ENCODE measurements at regions not wholly inside any gene's neighbourhood (a gene's known extent, or its start where the extent isn't known, plus 50 kb on each side); places are given as distances from the start of the nearest gene placed in this dataset.

DNA sequence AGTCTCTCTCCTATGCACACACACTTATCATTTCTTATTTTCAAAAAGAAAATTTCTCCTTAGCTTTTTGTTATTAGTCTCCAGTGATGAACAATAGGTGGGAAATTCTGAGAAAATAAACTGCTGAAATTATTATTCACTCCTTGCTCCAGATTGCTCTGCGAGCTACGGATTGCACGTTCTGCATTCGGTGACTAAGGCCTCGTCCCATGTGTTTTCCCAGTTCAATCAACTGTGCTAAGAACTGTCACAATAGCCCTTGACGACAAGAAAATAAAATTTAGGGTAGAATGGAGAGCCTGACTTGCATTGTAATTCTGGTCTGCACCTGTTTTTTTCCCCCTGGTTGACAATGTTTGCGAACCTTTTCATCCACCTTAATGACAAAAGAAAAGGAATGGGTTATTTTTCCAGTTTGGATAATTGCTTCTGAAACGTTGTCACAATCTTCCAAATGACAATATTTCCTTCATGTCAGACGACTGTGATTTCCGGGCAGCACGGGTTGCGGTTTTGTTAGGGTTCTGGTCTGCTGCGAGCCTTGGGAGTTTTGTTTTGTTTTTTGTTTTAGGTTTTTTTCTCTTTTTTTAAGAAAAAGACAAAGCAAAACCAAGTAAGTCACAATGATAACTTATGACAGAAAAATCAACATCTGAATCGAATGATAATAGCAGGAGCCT lies 124.5 kb upstream of the NOCT start:
- TF ChIP-seq, protein P1, sequence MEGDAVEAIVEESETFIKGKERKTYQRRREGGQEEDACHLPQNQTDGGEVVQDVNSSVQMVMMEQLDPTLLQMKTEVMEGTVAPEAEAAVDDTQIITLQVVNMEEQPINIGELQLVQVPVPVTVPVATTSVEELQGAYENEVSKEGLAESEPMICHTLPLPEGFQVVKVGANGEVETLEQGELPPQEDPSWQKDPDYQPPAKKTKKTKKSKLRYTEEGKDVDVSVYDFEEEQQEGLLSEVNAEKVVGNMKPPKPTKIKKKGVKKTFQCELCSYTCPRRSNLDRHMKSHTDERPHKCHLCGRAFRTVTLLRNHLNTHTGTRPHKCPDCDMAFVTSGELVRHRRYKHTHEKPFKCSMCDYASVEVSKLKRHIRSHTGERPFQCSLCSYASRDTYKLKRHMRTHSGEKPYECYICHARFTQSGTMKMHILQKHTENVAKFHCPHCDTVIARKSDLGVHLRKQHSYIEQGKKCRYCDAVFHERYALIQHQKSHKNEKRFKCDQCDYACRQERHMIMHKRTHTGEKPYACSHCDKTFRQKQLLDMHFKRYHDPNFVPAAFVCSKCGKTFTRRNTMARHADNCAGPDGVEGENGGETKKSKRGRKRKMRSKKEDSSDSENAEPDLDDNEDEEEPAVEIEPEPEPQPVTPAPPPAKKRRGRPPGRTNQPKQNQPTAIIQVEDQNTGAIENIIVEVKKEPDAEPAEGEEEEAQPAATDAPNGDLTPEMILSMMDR (IDR thresholded peaks at IDR 0.05) = no peak
- TF ChIP-seq POLR2A (IDR thresholded peaks at IDR 0.05) = no peak

Measured in lower leg skin (tissue), 3 donors.